ENCODE measurements at regions not wholly inside any gene's neighbourhood (a gene's known extent, or its start where the extent isn't known, plus 50 kb on each side); places are given as distances from the start of the nearest gene placed in this dataset.
A peak's percentile ranks its signal among the peaks of the same experiment; 100 is the strongest.

DNA sequence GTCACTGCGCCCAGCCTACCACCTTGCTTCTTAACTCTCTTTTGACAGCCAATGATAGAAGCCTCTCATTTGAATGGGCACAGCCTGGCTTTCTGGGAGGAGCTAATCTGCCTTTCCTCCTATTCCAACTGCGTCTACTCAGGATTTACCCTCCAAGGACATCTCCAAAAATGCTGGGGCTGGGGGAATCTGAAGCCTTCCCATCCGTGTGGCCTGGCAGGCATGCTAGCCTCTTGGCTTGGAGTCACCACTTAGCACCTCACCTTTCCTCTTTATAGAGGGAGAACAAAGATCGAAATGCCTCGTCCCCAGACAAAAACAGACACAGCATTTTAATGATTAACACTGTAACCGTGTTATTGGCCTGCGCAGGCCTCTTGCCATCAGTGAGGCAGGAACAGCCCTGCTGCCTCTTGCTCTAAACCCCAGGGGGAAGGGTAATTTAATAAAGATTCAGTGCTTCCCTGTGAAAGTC lies 108.2 kb upstream of the KLF4 start:
- no peaks in the 10 kb centered on the region for H3K36me3 ChIP-seq (ENCODE audit: control insufficient read depth in 1 of 2, insufficient read depth in 2 of 2, low read length in 1 of 2)
- DNase-seq: no peak
- intact Hi-C loops (cut with DNase I): no loop called here
- H3K27me3 ChIP-seq (ENCODE audit: control insufficient read depth in 1 of 2, insufficient read depth in 2 of 2, low read length in 1 of 2): no peaks in the 10 kb centered on the region
- no peak for ATAC-seq (ENCODE audit: low FRiP score)
- H3K27ac ChIP-seq (ENCODE audit: low read depth in 1 of 2, low read length in 2 of 2): no peak overlapping the region
- WGBS, 2 donors: 91 to 93% methylated on average over 7 of the region's 7 CpGs
- no peak overlapping the region for H3K4me3 ChIP-seq (ENCODE audit: low read length in 2 of 2)
- H3K4me1 ChIP-seq (ENCODE audit: control insufficient read depth in 1 of 2, insufficient read depth in 2 of 2, low read length in 2 of 2): no peaks in the 10 kb centered on the region
- H3K9me3 ChIP-seq (ENCODE audit: control insufficient read depth, low read length): no peaks in the 10 kb centered on the region

DNA sequence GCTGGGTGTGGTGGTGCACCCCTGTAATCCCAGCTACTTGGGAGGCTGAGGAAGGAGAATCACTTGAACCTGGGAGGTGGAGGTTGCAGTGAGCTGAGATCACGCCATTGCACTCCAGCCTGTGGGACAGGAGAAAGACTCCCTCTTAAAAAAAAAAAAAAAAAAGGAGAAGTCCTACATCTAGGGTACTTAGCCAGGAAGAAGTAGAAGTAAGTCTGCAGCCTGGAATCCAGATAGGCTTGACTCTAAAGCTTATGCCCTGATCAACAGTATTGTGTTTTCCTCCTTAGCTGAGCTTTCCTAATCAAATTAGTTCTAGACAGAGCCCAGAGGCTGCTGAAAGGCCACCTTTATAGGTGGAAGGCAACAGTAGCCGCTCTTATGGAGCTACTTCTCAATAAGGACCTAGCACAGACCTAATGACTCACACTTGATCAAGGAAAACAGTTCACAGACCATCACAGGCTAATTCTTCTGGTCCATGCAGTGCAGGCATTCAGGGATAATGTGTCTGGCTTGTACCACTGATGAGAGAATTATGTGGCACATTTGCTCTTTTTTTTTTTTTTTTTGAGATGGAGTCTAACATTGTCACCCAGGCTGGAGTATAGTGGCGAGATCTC lies 105.5 kb upstream of the KLF4 start:
- Histone ChIP-seq H3K27ac (ENCODE audit: low read depth in 1 of 2, low read length in 2 of 2) (no peak overlapping the region), H3K4me3 (ENCODE audit: low read length in 2 of 2) (no peak overlapping the region), H3K4me1 (ENCODE audit: control insufficient read depth in 1 of 2, insufficient read depth in 2 of 2, low read length in 2 of 2) (no peaks in the 10 kb centered on the region), H3K27me3 (ENCODE audit: control insufficient read depth in 1 of 2, insufficient read depth in 2 of 2, low read length in 1 of 2) (no peaks in the 10 kb centered on the region), H3K9me3 (ENCODE audit: control insufficient read depth, low read length) (no peaks in the 10 kb centered on the region), H3K36me3 (ENCODE audit: control insufficient read depth in 1 of 2, insufficient read depth in 2 of 2, low read length in 1 of 2) (no peaks in the 10 kb centered on the region)
- intact Hi-C loops (cut with DNase I): no loop called here
- 89% methylated on average over 3 of the region's 3 CpGs for WGBS, 2 donors
- ATAC-seq (ENCODE audit: low FRiP score) (no peak), DNase-seq (no peak)

DNA sequence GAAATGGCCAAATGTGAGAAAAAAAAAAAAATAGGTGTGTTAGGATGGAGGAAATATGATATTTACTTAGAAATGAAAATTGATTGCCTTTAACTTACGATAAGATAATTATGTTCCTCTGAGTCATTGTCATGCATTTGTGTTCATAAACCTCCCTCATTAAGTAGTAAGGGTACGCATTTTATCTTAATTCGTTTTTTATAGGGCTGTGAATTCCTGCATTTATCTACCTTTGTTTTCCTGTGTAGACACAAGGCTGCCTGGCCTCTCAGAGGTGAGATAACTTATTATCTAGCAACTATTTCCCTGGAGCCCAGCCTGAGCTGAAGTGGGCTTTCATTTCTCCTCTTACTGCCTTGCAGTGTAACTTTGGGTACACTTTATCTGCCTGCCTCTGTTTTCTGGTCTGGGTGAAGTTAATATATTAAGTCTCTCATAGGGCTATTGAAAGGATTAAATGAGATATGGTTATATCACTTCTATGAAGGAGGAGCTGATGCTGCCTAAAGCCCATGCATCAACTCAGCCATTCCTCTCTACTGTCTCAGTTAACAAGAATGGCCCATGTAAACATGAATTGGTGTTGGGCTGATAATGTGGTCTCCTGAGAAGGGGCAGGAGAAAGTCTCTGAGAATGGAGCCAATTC lies 103.8 kb upstream of the KLF4 start:
- Histone ChIP-seq H3K9me3 (ENCODE audit: control insufficient read depth, low read length) (no peaks in the 10 kb centered on the region), H3K36me3 (ENCODE audit: control insufficient read depth in 1 of 2, insufficient read depth in 2 of 2, low read length in 1 of 2) (no peaks in the 10 kb centered on the region), H3K4me1 (ENCODE audit: control insufficient read depth in 1 of 2, insufficient read depth in 2 of 2, low read length in 2 of 2) (no peaks in the 10 kb centered on the region), H3K27me3 (ENCODE audit: control insufficient read depth in 1 of 2, insufficient read depth in 2 of 2, low read length in 1 of 2) (no peaks in the 10 kb centered on the region), H3K27ac (ENCODE audit: low read depth in 1 of 2, low read length in 2 of 2) (no peak overlapping the region), H3K4me3 (ENCODE audit: low read length in 2 of 2) (no peak overlapping the region)
- intact Hi-C loops (cut with DNase I): no loop called here
- WGBS, 2 donors: 77 to 78% methylated on average over 3 of the region's 3 CpGs
- DNase-seq (no peak), ATAC-seq (ENCODE audit: low FRiP score) (no peak)

DNA sequence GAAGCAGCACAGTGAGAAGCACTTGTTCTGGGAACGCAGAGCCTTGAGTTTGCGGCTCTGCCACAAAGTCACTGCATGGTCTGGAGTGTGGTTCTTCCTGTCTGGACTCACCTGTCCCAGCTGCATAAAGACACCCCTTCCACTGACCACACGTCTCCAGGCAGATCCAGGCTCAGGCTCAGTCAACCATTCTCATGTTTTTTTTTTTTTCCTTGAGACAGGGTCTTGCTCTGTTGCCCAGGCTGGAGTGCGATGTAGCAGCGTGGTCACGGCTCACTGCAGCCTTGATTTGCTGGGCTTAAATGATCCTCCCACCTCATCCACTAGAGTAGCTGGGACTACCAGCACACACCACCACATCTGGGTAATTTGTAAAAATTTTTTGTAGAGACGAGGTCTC lies 102.9 kb upstream of the KLF4 start:
- DNase-seq: no peak
- intact Hi-C loops (cut with DNase I): no loop called here
- Histone ChIP-seq H3K4me1 (ENCODE audit: control insufficient read depth in 1 of 2, insufficient read depth in 2 of 2, low read length in 2 of 2) (no peaks in the 10 kb centered on the region), H3K27me3 (ENCODE audit: control insufficient read depth in 1 of 2, insufficient read depth in 2 of 2, low read length in 1 of 2) (no peaks in the 10 kb centered on the region), H3K4me3 (ENCODE audit: low read length in 2 of 2) (no peak overlapping the region), H3K9me3 (ENCODE audit: control insufficient read depth, low read length) (no peaks in the 10 kb centered on the region), H3K27ac (ENCODE audit: low read depth in 1 of 2, low read length in 2 of 2) (no peak overlapping the region), H3K36me3 (ENCODE audit: control insufficient read depth in 1 of 2, insufficient read depth in 2 of 2, low read length in 1 of 2) (no peaks in the 10 kb centered on the region)
- ATAC-seq (ENCODE audit: low FRiP score): no peak
- WGBS, 2 donors: 84 to 93% methylated on average over 7 of the region's 7 CpGs

DNA sequence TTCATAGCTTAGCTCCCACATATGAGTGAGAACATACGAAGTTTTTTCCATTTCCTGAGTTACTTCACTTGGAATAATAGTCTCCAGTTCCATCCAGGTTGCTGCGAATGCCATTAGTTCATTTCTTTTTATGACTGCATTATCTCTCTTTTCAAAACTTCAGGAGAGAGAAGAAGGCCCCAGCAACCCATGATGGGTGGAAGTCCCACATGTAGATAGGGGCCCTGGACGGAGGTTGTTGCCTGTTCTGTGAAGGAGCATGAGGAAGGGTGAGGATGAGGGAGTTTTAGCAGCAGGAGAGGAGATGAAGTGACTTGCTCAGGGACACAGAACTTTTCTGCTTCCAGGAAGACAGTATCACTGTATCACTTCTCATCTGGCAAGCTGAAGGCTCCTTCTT lies 102.2 kb upstream of the KLF4 start:
- intact Hi-C loops (cut with DNase I): no loop called here

DNA sequence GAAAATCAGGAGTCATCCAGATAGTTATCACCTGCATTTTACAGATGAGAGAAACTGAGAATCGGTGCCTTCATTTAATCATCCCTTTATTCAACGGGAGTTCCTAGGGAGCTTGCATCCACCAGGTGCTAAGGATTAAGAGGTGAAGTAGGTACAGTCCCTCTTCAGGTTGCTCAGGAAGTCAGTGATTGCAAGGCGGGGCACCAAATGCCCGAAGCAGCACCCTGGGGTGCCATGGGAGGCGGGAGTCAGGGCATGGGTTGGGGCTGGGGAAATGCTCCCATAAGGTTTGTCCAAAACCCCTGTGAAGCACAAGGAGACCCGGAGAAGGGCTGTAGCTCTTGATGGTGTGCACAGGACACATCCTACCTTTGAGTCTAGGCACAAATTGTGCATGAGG lies 98.8 kb upstream of the KLF4 start:
- Histone ChIP-seq H3K4me3 (ENCODE audit: low read length in 2 of 2) (no peak overlapping the region), H3K27ac (ENCODE audit: low read depth in 1 of 2, low read length in 2 of 2) (no peak overlapping the region), H3K9me3 (ENCODE audit: control insufficient read depth, low read length) (no peaks in the 10 kb centered on the region), H3K4me1 (ENCODE audit: control insufficient read depth in 1 of 2, insufficient read depth in 2 of 2, low read length in 2 of 2) (no peaks in the 10 kb centered on the region), H3K36me3 (ENCODE audit: control insufficient read depth in 1 of 2, insufficient read depth in 2 of 2, low read length in 1 of 2) (no peaks in the 10 kb centered on the region), H3K27me3 (ENCODE audit: control insufficient read depth in 1 of 2, insufficient read depth in 2 of 2, low read length in 1 of 2) (no peaks in the 10 kb centered on the region)
- intact Hi-C loops (cut with DNase I): no loop called here
- no peak for DNase-seq
- 96 to 99% methylated on average over 6 of the region's 6 CpGs for WGBS, 2 donors
- ATAC-seq (ENCODE audit: low FRiP score): no peak

More for the DNA sequence above, 102.2 kb upstream of the KLF4 start:
- no peak overlapping the region for H3K27ac ChIP-seq (ENCODE audit: low read depth in 1 of 2, low read length in 2 of 2)
- H3K9me3 ChIP-seq (ENCODE audit: control insufficient read depth, low read length): no peaks in the 10 kb centered on the region
- H3K4me1 ChIP-seq (ENCODE audit: control insufficient read depth in 1 of 2, insufficient read depth in 2 of 2, low read length in 2 of 2): no peaks in the 10 kb centered on the region
- no peaks in the 10 kb centered on the region for H3K27me3 ChIP-seq (ENCODE audit: control insufficient read depth in 1 of 2, insufficient read depth in 2 of 2, low read length in 1 of 2)
- no peak for DNase-seq
- WGBS, 2 donors: 82 to 84% methylated on average over 3 of the region's 3 CpGs
- no peak overlapping the region for H3K4me3 ChIP-seq (ENCODE audit: low read length in 2 of 2)
- ATAC-seq (ENCODE audit: low FRiP score): no peak
- no peaks in the 10 kb centered on the region for H3K36me3 ChIP-seq (ENCODE audit: control insufficient read depth in 1 of 2, insufficient read depth in 2 of 2, low read length in 1 of 2)

DNA sequence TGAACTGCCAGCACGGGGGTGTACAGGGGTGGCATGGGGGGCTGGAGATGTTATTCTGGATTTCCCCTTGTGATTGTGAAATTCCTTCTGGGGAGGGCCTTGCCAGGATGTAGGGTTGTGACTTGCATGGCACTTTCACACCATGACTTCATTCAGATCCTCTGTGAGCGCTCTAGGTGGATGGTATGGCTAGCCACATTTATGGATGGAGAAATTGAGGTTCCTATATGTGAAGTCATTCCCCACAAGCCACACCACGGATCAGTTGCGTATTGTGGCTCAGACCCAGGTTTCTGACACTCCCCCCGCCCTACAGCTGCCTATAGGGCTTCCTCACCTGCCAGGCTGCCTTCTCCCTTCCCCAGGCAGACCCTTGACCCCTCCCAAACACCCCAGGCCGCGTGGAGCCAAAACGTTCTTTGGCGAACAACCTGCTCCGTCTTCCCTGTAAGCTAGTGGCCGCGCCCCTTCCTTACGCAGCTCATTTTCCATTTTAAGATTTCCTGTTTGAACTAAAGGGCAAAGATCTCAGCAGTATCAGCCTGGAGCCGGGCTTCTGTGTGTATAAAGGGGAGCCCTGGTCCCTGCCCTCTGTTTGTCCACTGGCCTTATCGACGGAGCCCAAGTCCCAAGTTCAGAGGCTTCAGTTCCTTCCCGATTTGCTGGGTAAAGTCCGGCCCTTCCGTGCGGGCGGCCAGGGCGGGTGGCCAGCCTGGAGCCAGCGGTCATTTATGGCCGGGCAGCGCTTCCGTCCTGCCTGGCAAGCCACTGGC lies 97.8 kb upstream of the KLF4 start:
- intact Hi-C loops (cut with DNase I): no loop called here
- H3K9me3 ChIP-seq (ENCODE audit: control insufficient read depth, low read length): no peaks in the 10 kb centered on the region
- no peaks in the 10 kb centered on the region for H3K27me3 ChIP-seq (ENCODE audit: control insufficient read depth in 1 of 2, insufficient read depth in 2 of 2, low read length in 1 of 2)
- 39 to 48% methylated on average over 26 of the region's 26 CpGs for WGBS, 2 donors
- ATAC-seq (ENCODE audit: low FRiP score) (peak; percentile 82), DNase-seq (peak; percentile 59 to 81)
- H3K4me3 ChIP-seq (ENCODE audit: low read length in 2 of 2): no peak overlapping the region
- H3K27ac ChIP-seq (ENCODE audit: low read depth in 1 of 2, low read length in 2 of 2): no peak overlapping the region
- no peaks in the 10 kb centered on the region for H3K36me3 ChIP-seq (ENCODE audit: control insufficient read depth in 1 of 2, insufficient read depth in 2 of 2, low read length in 1 of 2)
- H3K4me1 ChIP-seq (ENCODE audit: control insufficient read depth in 1 of 2, insufficient read depth in 2 of 2, low read length in 2 of 2): no peaks in the 10 kb centered on the region

DNA sequence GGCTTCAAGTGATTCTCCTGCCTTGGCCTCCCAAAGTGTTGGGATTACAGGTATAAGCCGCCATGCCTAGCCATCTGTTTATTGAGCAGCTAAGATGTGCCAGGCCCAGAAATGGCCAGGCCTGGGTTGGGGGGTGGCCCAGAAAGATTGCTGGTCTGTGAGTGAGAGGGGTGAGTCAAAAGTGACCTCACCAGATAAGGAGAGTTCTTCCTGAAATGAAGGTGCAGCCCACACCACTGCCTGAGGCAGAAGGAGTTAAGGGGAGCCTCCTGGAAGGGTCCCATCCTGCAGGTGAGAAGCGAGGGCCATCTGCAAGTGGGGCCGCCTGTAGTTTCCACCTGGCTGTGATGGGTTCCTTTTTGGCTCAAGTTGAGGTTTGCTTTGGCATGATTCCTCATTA lies 96.9 kb upstream of the KLF4 start:
- WGBS, 2 donors: 96 to 98% methylated on average over 3 of the region's 3 CpGs

DNA sequence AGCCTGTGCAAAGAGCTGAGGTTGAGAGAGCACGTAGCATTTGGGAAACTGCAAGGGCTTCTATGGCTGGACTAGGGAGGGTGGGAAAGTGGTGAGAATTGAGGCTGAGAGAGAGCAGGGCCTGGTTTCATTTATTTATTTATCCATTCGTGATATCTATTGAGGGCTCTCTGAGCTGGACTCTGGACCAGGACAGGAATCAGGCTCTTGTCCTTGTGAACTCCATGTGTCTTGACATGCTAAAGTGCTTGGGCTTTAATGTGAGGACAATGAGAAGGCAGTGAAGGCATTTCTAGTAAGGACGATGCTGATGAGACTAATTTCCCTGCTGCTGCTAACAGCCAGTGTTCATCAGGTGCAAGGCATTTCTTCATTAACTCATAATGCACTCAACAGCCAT lies 95.9 kb upstream of the KLF4 start:
- intact Hi-C loops (cut with DNase I): no loop called here

More for the DNA sequence above, 96.9 kb upstream of the KLF4 start:
- H3K4me1 ChIP-seq (ENCODE audit: control insufficient read depth in 1 of 2, insufficient read depth in 2 of 2, low read length in 2 of 2): no peaks in the 10 kb centered on the region
- no peak overlapping the region for H3K27ac ChIP-seq (ENCODE audit: low read depth in 1 of 2, low read length in 2 of 2)
- no peak overlapping the region for H3K4me3 ChIP-seq (ENCODE audit: low read length in 2 of 2)
- no peaks in the 10 kb centered on the region for H3K9me3 ChIP-seq (ENCODE audit: control insufficient read depth, low read length)
- ATAC-seq (ENCODE audit: low FRiP score) (no peak), DNase-seq (no peak)
- no peaks in the 10 kb centered on the region for H3K36me3 ChIP-seq (ENCODE audit: control insufficient read depth in 1 of 2, insufficient read depth in 2 of 2, low read length in 1 of 2)
- intact Hi-C loops (cut with DNase I): no loop called here
- no peaks in the 10 kb centered on the region for H3K27me3 ChIP-seq (ENCODE audit: control insufficient read depth in 1 of 2, insufficient read depth in 2 of 2, low read length in 1 of 2)

More for the DNA sequence above, 95.9 kb upstream of the KLF4 start:
- DNase-seq (no peak), ATAC-seq (ENCODE audit: low FRiP score) (no peak)
- Histone ChIP-seq H3K27me3 (ENCODE audit: control insufficient read depth in 1 of 2, insufficient read depth in 2 of 2, low read length in 1 of 2) (no peaks in the 10 kb centered on the region), H3K4me1 (ENCODE audit: control insufficient read depth in 1 of 2, insufficient read depth in 2 of 2, low read length in 2 of 2) (no peaks in the 10 kb centered on the region), H3K4me3 (ENCODE audit: low read length in 2 of 2) (no peak overlapping the region), H3K9me3 (ENCODE audit: control insufficient read depth, low read length) (no peaks in the 10 kb centered on the region), H3K27ac (ENCODE audit: low read depth in 1 of 2, low read length in 2 of 2) (no peak overlapping the region), H3K36me3 (ENCODE audit: control insufficient read depth in 1 of 2, insufficient read depth in 2 of 2, low read length in 1 of 2) (no peaks in the 10 kb centered on the region)
- 87% methylated on average over 3 of the region's 3 CpGs for WGBS, 2 donors
